ENCODE measurements at regions not wholly inside any gene's neighbourhood (a gene's known extent, or its start where the extent isn't known, plus 50 kb on each side); places are given as distances from the start of the nearest gene placed in this dataset.

GRCh38 chr6:19394051-19394450 is 443.1 kb upstream of the ID4 start:
- TF ChIP-seq CTCF (IDR thresholded peaks at IDR 0.05) = no peak
- no peak for TF ChIP-seq EP300 (IDR thresholded peaks at IDR 0.05)
- no peak for TF ChIP-seq POLR2A (IDR thresholded peaks at IDR 0.05)

Measured in sigmoid colon (tissue), 4 donors.